ENCODE measurements at regions not wholly inside any gene's neighbourhood (a gene's known extent, or its start where the extent isn't known, plus 50 kb on each side); places are given as distances from the start of the nearest gene placed in this dataset.
"Not testable (repeated sequence)": the region's sequence is repeated elsewhere in the genome, so short reads cannot be mapped to it uniquely, and the experiment has no call there.

GRCh38 chr6:82524031-82524430, 160.4 kb downstream of the TPBG start:
- no peak for DNase-seq (ENCODE audit: low read depth)
- no peak for TF ChIP-seq CTCF (IDR thresholded peaks at IDR 0.05; ENCODE audit: low read depth, low read length, missing control alignments)
- in situ Hi-C loops (cut with HindIII; ENCODE audit: low sequenced_read_pairs): no loop called here
- no peak overlapping the region for H3K4me3 ChIP-seq (ENCODE audit: low read depth, low read length)

- TF ChIP-seq CTCF (IDR thresholded peaks at IDR 0.05; ENCODE audit: low read depth, low read length, missing control alignments): no peak
- in situ Hi-C loops (cut with HindIII; ENCODE audit: low sequenced_read_pairs): no loop called here
- no peak overlapping the region for H3K4me3 ChIP-seq (ENCODE audit: low read depth, low read length)
- no peak for DNase-seq (ENCODE audit: low read depth)
Measured at GRCh38 chr6:82525775-82526495, 162.3 kb downstream of the TPBG start.

- H3K4me3 ChIP-seq (ENCODE audit: low read depth, low read length); DNase-seq (ENCODE audit: low read depth); in situ Hi-C loops (cut with HindIII; ENCODE audit: low sequenced_read_pairs): not testable (repeated sequence)
Measured at GRCh38 chr6:82529960-82530460, 166.4 kb downstream of the TPBG start.

GRCh38 chr6:82534876-82535275, 171.3 kb downstream of the TPBG start:
- H3K4me3 ChIP-seq (ENCODE audit: low read depth, low read length): no peak overlapping the region
- TF ChIP-seq CTCF (IDR thresholded peaks at IDR 0.05; ENCODE audit: low read depth, low read length, missing control alignments): no peak
- no peak for DNase-seq (ENCODE audit: low read depth)
- in situ Hi-C loops (cut with HindIII; ENCODE audit: low sequenced_read_pairs): no loop called here

GRCh38 chr6:82549480-82549879, 185.9 kb downstream of the TPBG start:
- H3K4me3 ChIP-seq (ENCODE audit: low read depth, low read length); in situ Hi-C loops (cut with HindIII; ENCODE audit: low sequenced_read_pairs); DNase-seq (ENCODE audit: low read depth): not testable (repeated sequence)

GRCh38 chr6:82551311-82551710, 187.7 kb downstream of the TPBG start:
- in situ Hi-C loops (cut with HindIII; ENCODE audit: low sequenced_read_pairs); H3K4me3 ChIP-seq (ENCODE audit: low read depth, low read length); DNase-seq (ENCODE audit: low read depth): not testable (repeated sequence)

DNA sequence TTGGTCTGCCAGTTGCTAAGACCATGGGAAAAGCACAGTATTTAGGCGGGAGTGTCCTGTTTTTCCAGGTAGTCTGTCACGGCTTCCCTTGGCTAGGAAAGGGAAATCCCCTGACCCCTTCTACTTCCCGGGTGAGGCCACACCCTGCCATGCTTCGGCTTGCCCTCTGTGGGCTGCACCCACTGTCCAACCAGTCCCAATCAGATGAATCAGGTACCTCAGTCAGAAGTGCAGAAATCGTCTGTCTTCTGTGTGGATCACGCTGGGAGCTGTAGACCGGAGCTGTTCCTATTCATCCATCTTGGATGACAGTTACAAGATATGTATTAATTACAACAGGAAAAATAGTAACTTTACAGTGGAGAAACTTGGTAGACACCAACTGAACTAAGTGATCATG, 188.2 kb downstream of the TPBG start:
- in situ Hi-C loops (cut with HindIII; ENCODE audit: low sequenced_read_pairs): no loop called here
- DNase-seq (ENCODE audit: low read depth): no peak
- no peak for TF ChIP-seq CTCF (IDR thresholded peaks at IDR 0.05; ENCODE audit: low read depth, low read length, missing control alignments)
- no peak overlapping the region for H3K4me3 ChIP-seq (ENCODE audit: low read depth, low read length)

GRCh38 chr6:82553863-82554531, 190.4 kb downstream of the TPBG start:
- no peak overlapping the region for H3K4me3 ChIP-seq (ENCODE audit: low read depth, low read length)
- no peak for DNase-seq (ENCODE audit: low read depth)
- in situ Hi-C loops (cut with HindIII; ENCODE audit: low sequenced_read_pairs): no loop called here
- no peak for TF ChIP-seq CTCF (IDR thresholded peaks at IDR 0.05; ENCODE audit: low read depth, low read length, missing control alignments)

Data from astrocyte of the cerebellum (primary cell).